NCI-H748 (cell line): ENCODE measurements at regions not wholly inside any gene's neighbourhood (a gene's known extent, or its start where the extent isn't known, plus 50 kb on each side); places are given as distances from the start of the nearest gene placed in this dataset.
A peak's percentile ranks its signal among the peaks of the same experiment; 100 is the strongest.

Source experiments
- DNase-seq: peaks from one replicate; lab custom pipeline; 2025; ENCODE audit not compliant: unreplicated experiment; lab: John Stamatoyannopoulos, UW

- DNase-seq = no peak
Measured at GRCh38 chr9:28163619-28164018, 590.3 kb upstream of the C9orf72 start.

DNA sequence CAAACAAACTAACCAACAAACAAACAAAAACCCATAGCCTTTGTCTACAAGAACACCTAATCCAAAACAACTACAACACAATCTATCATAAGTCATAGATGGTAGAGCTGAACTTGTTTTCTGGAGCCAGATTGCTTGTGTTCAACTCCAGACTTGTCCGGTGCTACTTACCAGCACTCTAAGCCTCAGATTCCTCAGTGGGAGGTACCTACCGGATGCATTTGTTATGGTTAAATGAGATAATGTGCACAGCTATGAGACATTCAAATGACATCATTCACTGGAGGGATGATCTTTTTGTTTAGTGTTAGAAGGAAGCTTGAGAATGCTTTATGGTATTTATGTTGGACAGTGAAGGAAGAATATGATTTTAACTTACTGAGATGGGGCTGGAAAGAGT is 592.9 kb upstream of the C9orf72 start:
- DNase-seq = no peak

DNA sequence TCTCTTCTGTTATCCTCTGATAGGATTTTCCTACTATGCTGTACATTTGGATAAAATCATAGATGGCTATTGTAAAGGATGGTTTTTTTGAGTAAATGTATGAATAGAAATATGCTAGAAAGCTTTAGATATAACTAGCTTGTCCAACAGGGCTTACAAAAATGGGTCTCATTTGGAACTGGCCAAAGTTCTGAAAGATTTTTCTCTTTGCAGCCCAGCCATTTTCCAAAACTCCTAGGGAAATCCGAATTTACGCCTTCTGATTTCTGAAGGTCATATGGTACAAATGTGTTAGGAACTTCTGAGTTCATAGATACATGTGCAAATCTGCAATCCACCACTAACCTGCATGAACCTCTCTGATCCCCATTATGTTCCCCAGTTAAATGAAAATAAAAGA is 603.9 kb upstream of the C9orf72 start:
- DNase-seq = no peak

GRCh38 chr9:28177925-28178324 is 604.6 kb upstream of the C9orf72 start:
- DNase-seq = no peak

- no peak for DNase-seq
Measured at GRCh38 chr9:28179893-28180292, 606.6 kb upstream of the C9orf72 start.

GRCh38 chr9:28190981-28191380 is 617.7 kb upstream of the C9orf72 start:
- DNase-seq = no peak

GRCh38 chr9:28197653-28198052 is 624.4 kb upstream of the C9orf72 start:
- no peak for DNase-seq

DNA sequence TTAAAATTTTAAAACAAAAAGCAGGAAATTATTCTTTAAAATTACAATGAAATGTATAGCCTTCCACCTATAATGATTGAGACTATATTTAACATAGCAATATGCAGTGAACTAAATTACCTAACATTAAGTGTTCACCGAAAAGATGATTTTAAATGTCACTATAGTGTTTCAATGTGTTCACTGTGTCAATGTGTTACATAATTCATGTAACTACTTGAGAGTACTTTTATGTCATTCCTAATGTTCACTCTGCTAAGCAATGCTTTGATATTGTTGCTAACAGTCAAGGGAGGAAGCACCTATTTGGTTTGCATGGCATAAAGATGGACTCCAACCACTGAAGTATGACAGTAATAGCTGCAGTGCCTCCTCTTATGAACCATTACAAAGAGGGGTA is 629.8 kb upstream of the C9orf72 start:
- DNase-seq = no peak

DNA sequence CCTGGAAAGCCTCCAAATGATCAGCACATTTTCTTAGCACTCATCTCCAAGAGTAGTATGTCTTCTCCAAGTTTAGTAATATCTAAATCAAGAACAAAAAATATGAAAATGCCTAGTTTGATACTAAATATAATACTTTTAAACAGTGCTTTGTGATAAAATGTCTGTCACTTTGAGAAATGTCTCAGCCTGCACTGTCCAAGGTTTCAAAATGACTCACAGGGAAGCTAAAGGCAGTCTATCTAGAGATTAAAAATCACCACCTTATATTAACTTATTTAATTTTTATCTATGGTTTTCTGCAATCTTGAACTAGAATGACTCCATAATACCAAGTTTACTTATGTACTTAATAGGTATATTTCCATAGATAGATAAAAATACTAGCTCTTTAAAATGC is 633.0 kb upstream of the C9orf72 start:
- DNase-seq = no peak

DNA sequence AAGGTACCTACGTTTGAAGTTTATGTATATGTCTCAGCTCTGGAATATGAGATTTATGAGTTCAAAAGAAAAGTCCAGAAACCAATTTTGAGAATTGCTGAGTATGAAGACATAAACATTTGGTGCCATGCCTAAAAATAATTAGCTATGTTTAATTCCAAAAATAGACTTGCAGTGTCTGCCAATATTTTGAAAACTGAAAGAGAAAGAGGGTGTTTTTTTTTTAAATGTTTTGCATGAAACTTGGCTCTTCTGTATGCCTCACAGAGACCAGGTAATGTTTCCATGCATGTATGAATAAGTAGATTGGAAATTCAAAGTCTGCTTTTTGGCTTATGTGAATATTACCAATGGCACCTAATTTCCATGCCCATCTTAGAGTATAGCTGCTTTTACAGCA is 634.4 kb upstream of the C9orf72 start:
- DNase-seq = no peak

DNA sequence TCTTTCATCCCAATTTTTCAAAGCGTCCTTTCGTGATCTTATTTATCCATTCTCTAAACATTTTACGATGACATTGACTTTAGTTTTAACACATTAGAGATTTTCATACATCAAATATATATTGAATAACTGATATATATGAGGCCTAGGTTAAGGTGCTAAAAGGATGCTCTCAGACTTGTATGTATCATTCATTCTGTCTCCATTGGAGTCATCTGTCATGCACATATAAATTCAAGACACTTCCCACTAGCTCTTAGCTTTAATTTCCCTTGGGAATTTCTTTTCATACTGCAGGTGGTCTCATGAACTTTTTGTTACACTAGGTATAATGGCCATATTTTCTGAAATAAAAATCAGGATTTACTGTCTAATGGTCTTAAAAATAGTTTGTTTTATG is 635.8 kb upstream of the C9orf72 start:
- no peak for DNase-seq

- peak; percentile 20 for DNase-seq
Measured at GRCh38 chr9:28212979-28213378, 639.7 kb upstream of the C9orf72 start.

DNA sequence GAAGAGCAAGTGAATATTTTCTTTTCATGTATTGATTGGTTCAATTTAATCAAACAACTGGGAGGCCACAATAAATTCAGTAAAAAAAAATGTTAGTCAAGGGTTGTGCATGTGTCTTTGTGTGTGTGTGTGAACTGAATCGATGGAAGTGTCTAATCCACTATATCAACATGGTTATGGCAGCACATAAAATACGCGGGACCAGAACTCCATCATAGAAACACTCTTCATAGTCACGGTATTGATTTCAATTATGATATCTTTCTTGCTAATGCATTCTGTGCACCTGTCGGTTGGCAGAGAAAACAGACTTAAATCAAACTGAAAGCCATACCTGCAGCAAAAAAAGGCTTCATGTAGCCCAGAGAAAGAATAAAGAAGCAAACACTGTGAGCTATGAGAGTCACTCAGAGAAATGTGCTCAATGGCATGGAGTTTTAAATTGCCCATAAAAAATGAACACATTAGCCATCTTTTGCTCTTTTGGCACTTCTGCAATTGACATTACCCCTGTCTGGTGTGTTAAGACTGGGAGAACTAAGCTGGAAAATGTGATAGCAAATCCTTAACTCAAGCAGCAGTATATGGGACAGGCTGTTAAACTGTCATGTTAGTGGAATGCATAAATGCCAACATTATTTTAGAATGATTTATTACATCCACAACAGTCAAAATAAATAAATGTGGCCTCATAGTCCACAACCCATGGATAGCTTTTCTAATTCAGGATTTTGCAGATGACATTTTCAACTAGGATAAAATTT is 642.4 kb upstream of the C9orf72 start:
- peak; percentile 55 for DNase-seq

GRCh38 chr9:28232686-28233085 is 659.4 kb upstream of the C9orf72 start:
- DNase-seq = no peak

- DNase-seq = no peak
Measured at GRCh38 chr9:28234133-28234893, 661.0 kb upstream of the C9orf72 start.

DNA sequence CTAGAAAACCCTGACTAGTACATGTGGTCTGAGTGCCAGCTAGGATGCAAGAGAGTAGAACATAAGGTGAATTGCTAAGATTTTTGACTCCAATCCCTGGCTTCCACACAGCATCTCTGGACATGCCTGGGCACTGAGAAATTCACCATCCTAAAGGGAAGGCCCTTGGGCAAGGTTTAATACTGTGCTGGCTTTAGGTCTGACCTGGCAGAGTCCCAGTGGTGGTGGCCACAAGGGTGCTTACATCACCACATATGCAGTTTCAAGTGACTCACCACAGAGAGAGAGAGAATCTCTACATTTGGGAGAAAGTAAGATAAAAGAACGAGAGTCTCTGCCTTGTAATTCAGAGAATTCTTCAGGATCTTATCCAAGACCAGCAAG is 661.6 kb upstream of the C9orf72 start:
- DNase-seq = no peak

DNA sequence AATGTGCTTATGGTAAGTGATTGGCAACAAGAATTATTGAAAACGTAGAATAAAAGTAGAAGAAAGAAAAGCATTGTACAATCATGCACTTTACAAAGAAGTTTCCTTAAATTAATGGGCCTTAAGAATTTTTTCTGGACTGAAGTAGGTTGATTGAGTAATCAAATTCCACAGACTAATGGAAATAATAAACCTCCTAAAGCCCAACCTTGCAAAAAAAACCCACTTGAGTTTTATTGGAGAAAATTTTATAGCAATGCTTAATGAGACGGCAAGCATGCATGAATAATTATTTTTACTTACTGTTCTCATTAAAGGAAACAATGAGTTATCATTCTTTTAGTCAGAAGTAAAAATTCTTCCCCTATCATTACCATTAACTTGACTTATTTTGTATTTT is 676.1 kb upstream of the C9orf72 start:
- DNase-seq = no peak

- no peak for DNase-seq
Measured at GRCh38 chr9:28255174-28255573, 681.9 kb upstream of the C9orf72 start.

GRCh38 chr9:28260330-28260729 is 687.0 kb upstream of the C9orf72 start:
- no peak for DNase-seq

GRCh38 chr9:28264368-28264767 is 691.1 kb upstream of the C9orf72 start:
- no peak for DNase-seq

DNA sequence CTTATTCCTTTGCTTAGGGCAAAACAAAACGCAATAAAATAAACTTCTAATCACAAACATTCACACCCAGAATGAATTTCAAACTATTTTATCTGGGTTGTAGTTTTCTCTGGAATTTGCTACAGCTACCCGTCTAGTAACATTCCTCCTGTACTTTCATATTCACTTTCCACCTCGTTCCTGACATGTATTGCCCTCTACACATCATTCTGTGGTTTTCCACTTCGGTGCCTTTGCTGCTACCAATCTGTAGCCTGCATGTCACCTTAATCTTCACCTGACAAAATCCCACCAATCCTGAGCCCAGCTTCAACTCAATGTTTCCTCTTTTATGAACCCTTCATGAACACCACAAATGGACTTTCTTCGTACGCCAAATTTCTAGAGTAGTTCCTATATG is 694.1 kb upstream of the C9orf72 start:
- no peak for DNase-seq

DNA sequence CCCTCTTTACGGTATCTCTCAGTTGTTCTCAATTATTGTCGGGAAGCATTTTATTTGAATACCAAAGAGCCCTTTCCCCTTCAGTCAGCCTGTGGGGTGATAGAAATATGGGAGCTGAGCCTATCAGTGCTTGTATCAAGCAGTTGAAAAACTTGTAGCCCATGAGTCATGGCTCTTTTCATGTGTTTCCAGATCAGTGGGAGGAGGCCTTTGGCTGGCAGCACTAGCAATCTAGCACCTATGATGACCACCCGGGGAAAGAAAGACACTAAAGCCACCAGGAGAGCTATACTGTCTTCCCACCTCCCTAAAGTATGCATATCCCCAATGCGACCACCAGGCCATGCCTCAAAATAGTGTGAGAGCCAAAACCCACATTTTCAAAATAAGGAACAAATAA is 696.9 kb upstream of the C9orf72 start:
- no peak for DNase-seq

DNA sequence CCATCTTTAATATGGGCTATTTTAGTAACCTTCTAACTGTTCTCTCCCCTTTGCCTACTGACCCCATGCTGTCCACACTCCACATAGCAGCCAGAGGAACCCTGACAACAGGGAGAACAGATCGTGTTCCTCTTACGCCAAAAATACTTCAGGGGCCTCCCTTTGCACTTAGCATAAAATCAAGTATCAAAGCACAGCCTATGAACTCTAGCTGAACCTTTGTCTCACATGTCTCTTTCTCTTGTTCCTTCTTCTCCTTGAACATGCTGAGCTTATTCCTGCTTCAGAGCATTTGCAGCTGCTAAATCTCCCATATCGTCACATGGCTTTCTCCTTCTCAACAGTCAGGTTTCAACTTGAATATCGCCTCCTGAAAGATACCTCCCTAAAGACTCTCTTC is 698.8 kb upstream of the C9orf72 start:
- DNase-seq = no peak
